C4-2B (cell line): ENCODE measurements at regions not wholly inside any gene's neighbourhood (a gene's known extent, or its start where the extent isn't known, plus 50 kb on each side); places are given as distances from the start of the nearest gene placed in this dataset.
A peak's percentile ranks its signal among the peaks of the same experiment; 100 is the strongest.

Experiments used
- H3K27ac ChIP-seq: fragments of 450-650 bp; 2 replicates; pipeline ENCODE4 v1.5.1; 2017
- CTCF ChIP-seq: fragments of 450-650 bp; conservative IDR thresholded peaks from 2 replicates; pipeline ENCODE4 v1.5.1; 2017; ENCODE audit warnings: mild to moderate bottlenecking
- ZFX ChIP-seq: fragments of 450-650 bp; IDR thresholded peaks from 2 replicates; pipeline ENCODE4 v1.6.1; 2017

- H3K27ac ChIP-seq, result no peak overlapping the region
- TF ChIP-seq ZFX (no peak), CTCF (0 out of 2 replicates have a peak, but pooled peaks have one; percentile 14)
Measured at GRCh38 chr5:17882760-17883488, 248.7 kb downstream of the TAF11L14 start.

- H3K27ac ChIP-seq, result no peak overlapping the region
- no peak for TF ChIP-seq ZFX
- TF ChIP-seq CTCF, result no peak
Measured at GRCh38 chr5:17888155-17888554, 253.9 kb downstream of the TAF11L14 start.

- H3K27ac ChIP-seq, result no peak overlapping the region
- TF ChIP-seq CTCF, result 0 out of 2 replicates have a peak, but pooled peaks have one; percentile 7
- TF ChIP-seq ZFX, result no peak
Measured at GRCh38 chr5:17890501-17890900, 256.2 kb downstream of the TAF11L14 start.

- H3K27ac ChIP-seq, result no peak overlapping the region
- TF ChIP-seq ZFX (no peak), CTCF (no peak)
Measured at GRCh38 chr5:17891881-17892280, 257.6 kb downstream of the TAF11L14 start.

GRCh38 chr5:17893026-17893635 lies 258.9 kb downstream of the TAF11L14 start:
- no peak for TF ChIP-seq ZFX
- no peak for TF ChIP-seq CTCF
- H3K27ac ChIP-seq, result no peak overlapping the region

GRCh38 chr5:17895288-17896033 lies 261.2 kb downstream of the TAF11L14 start:
- no peak for TF ChIP-seq CTCF
- H3K27ac ChIP-seq, result no peak overlapping the region

- TF ChIP-seq ZFX (no peak), CTCF (no peak)
- H3K27ac ChIP-seq, result no peak overlapping the region
Measured at GRCh38 chr5:17896605-17897004, 262.3 kb downstream of the TAF11L14 start.
